NB4 (cell line): ENCODE measurements at regions not wholly inside any gene's neighbourhood (a gene's known extent, or its start where the extent isn't known, plus 50 kb on each side); places are given as distances from the start of the nearest gene placed in this dataset.

Experiments
- MYC ChIP-seq: IDR thresholded peaks from 2 replicates; pipeline ENCODE4 v1.6.1; 2011; ENCODE audit warnings: low read depth, low read length
- POLR2A ChIP-seq: IDR thresholded peaks from 2 replicates; pipeline ENCODE4 v1.6.1; 2011; ENCODE audit warnings: mild to moderate bottlenecking; ENCODE audit not compliant: insufficient read length; ENCODE audit errors: extremely low read depth
- TF ChIP-seq, protein P1 (sequence below): IDR thresholded peaks from one replicate; pipeline ENCODE4 v1.5.1; 2012; ENCODE audit warnings: low read depth, low read length
- TF ChIP-seq, protein P2 (sequence below): IDR thresholded peaks from 2 replicates; pipeline ENCODE4 v1.6.1; 2011; ENCODE audit warnings: low read depth, low read length

DNA sequence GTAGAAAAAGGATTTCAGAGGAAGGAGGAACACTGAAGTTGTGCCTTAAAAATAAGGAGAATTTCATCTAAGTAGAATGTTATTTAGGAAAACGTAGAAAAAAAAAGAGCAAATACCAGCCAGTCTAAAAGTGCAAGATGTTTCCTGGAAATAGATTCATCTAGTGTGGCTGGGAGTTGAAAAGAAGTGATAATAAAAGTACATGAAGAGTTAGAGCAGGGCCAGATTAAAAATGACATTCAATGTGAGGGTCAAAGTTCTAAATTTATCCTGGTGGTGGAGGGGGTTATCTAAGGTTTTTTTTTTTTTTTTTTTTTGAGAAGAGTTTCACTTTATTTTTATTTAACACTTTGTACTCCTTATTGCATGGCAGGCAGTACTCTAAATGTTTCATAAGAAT is 289.3 kb downstream of the MDFIC start:
- TF ChIP-seq, protein P1, sequence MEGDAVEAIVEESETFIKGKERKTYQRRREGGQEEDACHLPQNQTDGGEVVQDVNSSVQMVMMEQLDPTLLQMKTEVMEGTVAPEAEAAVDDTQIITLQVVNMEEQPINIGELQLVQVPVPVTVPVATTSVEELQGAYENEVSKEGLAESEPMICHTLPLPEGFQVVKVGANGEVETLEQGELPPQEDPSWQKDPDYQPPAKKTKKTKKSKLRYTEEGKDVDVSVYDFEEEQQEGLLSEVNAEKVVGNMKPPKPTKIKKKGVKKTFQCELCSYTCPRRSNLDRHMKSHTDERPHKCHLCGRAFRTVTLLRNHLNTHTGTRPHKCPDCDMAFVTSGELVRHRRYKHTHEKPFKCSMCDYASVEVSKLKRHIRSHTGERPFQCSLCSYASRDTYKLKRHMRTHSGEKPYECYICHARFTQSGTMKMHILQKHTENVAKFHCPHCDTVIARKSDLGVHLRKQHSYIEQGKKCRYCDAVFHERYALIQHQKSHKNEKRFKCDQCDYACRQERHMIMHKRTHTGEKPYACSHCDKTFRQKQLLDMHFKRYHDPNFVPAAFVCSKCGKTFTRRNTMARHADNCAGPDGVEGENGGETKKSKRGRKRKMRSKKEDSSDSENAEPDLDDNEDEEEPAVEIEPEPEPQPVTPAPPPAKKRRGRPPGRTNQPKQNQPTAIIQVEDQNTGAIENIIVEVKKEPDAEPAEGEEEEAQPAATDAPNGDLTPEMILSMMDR = no peak
- TF ChIP-seq MYC = no peak
- no peak for TF ChIP-seq POLR2A
- TF ChIP-seq, protein P2, sequence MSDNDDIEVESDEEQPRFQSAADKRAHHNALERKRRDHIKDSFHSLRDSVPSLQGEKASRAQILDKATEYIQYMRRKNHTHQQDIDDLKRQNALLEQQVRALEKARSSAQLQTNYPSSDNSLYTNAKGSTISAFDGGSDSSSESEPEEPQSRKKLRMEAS = no peak
